ENCODE measurements at regions not wholly inside any gene's neighbourhood (a gene's known extent, or its start where the extent isn't known, plus 50 kb on each side); places are given as distances from the start of the nearest gene placed in this dataset.

DNA sequence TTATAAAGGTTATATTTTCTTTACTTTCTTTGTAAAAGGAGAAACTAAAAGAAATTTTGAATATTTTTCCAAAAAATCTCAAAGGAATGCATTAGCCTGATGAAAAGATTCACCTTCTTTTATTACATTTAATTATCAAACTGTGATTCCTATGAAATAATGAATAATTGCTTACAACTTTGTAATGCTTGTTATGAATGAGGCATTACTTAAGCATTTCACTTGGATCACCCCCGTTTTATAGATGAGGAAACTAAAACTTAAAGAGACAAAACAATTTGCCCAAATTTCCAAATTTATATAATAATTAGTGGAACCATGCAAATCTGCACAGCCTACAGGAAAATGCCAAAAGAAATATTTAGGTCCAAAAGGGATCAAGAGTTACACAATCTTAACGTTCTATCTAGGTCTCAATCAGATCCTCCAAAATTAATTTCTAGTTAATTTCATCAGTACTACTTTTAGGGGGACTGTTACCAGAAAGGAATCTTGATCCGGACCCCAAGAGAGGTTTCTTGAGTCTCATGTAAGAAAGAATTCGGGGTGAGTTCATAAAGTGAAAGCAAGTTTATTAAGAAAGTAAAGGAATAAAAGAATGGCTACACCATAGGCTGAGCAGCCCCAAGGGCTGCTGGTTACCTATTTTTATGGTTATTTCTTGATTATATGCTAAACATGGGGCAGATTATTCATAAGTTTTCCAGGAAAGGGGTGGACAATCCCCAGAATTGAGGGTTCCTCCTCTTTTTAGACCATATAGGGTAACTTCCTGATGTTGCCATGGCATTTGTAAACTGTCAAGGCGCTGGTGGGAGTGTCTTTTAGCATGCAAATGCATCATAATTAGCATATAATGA, 288.0 kb downstream of the ADGB start:
- DNase-seq (ENCODE audit: insufficient read length, low spot score) (no peak), FAIRE-seq (no peak)

DNA sequence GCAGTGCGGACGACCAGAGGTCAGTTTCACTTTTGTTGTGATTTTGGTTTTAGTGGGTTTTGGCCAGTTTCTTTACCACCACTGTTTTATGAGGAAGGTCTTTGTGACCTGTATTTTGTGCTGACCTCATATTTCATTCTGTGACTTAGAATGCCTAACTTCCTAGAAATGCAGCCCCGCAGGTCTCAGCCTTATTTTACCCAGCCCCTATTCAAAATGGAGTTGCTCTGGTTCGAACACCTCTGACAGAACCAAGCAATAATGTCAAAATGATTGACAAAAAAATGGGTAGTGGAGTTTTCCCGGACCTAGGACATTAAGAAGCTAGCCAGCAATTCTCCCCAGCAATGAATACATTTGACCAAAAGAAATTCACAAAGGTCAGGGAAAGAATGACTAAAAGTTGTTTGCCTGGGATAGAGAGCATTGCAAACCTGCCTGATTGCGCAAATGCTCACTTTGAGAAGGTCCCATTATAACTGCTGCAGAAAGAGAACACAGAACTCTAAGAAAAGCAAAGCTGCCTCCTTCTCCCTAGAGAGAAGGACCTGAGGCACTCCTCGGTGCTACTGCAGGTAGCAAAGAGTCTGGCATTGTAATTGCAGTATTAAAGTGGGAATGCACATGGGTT, 288.8 kb downstream of the ADGB start:
- DNase-seq (ENCODE audit: insufficient read length, low spot score) = no peak
- no peak for FAIRE-seq

- DNase-seq (ENCODE audit: insufficient read length, low spot score) (no peak), FAIRE-seq (no peak)
Measured at GRCh38 chr6:146889303-146889702, 290.5 kb downstream of the ADGB start.

DNA sequence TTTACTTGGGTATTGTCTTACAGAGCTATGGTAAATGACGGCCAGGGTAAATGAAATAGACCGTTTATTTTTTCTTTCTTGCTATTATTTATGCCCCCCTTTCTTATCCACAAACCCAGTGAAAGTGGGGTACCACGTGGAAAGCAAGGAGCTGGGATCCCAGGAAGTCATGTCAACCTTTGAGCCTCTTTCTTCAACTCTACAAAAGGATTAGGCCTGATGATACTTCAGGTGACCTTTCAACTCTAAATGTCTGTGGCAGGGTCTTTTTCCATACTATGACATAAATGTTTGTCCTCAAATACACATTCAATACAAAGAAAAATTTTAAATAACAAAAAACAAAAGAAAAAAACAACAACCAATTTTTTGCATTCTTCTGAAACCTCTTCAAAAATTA, 291.4 kb downstream of the ADGB start:
- DNase-seq (ENCODE audit: insufficient read length, low spot score) (no peak), FAIRE-seq (no peak)

- DNase-seq (ENCODE audit: insufficient read length, low spot score) (no peak), FAIRE-seq (no peak)
Measured at GRCh38 chr6:146890644-146891434, 292.1 kb downstream of the ADGB start.

GRCh38 chr6:146891615-146892265, 293.0 kb downstream of the ADGB start:
- FAIRE-seq (no peak), DNase-seq (ENCODE audit: insufficient read length, low spot score) (no peak)

GRCh38 chr6:146892283-146892612, 293.5 kb downstream of the ADGB start:
- FAIRE-seq (no peak), DNase-seq (ENCODE audit: insufficient read length, low spot score) (no peak)

GRCh38 chr6:146892613-146893401, 294.0 kb downstream of the ADGB start:
- no peak for FAIRE-seq
- DNase-seq (ENCODE audit: insufficient read length, low spot score) = no peak

DNA sequence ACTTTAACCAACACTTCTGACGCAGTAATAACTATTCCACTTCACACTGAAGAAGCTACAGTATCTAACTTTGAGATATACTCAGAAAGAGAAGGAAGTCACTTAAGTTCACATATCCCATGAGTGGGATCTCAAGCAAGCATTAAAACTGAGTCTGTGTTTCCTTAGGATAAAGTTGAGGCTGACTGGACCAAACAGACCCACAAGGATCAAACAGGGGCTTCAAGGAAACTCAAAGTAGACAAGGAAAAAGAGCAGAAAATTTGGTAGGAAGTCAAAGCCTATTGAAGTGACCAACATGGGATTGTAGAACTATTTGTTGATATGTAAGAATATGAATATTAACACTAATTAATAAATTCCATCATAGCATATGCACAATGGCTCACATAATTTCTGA, 294.9 kb downstream of the ADGB start:
- FAIRE-seq = no peak
- DNase-seq (ENCODE audit: insufficient read length, low spot score) = no peak

- FAIRE-seq (no peak), DNase-seq (ENCODE audit: insufficient read length, low spot score) (no peak)
Measured at GRCh38 chr6:146894624-146895023, 295.9 kb downstream of the ADGB start.

- DNase-seq (ENCODE audit: insufficient read length, low spot score) = no peak
- FAIRE-seq = no peak
Measured at GRCh38 chr6:146895101-146895771, 296.5 kb downstream of the ADGB start.

DNA sequence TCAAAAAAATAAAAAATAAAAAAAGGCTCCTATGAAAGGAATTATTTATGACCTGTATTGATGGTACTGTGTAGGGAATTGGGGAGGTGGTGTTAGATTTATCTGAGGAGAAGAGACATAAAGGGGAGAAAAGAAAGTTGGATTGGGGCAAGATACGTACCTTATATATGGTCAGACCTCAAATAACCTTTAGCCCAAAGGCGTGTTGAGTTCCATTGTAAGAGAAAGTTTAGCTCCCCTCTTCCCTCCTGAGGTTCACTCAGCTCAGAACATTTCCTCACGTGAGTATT, 296.9 kb downstream of the ADGB start:
- FAIRE-seq = no peak
- no peak for DNase-seq (ENCODE audit: insufficient read length, low spot score)

GRCh38 chr6:146896062-146896813, 297.5 kb downstream of the ADGB start:
- no peak for FAIRE-seq
- no peak for DNase-seq (ENCODE audit: insufficient read length, low spot score)

GRCh38 chr6:146896960-146897701, 298.4 kb downstream of the ADGB start:
- DNase-seq (ENCODE audit: insufficient read length, low spot score) (no peak), FAIRE-seq (no peak)

GRCh38 chr6:146898069-146898887, 299.5 kb downstream of the ADGB start:
- DNase-seq (ENCODE audit: insufficient read length, low spot score) (no peak), FAIRE-seq (no peak)

DNA sequence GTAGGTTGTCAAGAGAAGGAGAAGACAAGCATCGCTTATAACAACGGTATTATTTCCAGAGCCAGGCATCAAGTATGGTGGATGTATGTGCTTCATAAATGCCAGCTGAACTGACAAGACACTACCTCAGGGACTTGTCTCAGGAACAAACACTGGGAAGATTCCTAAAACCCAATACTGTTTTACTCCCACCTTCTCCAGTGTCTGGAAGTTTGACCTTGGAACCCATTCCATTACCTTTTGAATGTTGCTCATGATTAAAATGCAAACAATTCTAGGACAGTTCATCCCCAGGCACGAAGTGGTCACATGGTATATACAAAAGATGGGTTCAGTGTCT, 300.1 kb downstream of the ADGB start:
- no peak for DNase-seq (ENCODE audit: insufficient read length, low spot score)
- FAIRE-seq = no peak

- DNase-seq (ENCODE audit: insufficient read length, low spot score) (no peak), FAIRE-seq (no peak)
Measured at GRCh38 chr6:146901940-146902816, 302.0 kb upstream of the STXBP5 start.
